T-cell (primary cell): ENCODE measurements at regions not wholly inside any gene's neighbourhood (a gene's known extent, or its start where the extent isn't known, plus 50 kb on each side); places are given as distances from the start of the nearest gene placed in this dataset.

Source experiments
- ATAC-seq, 4 experiments: fragments of 200-7000 bp in 3 of 4; fragments of 150-1000 bp in 1 of 4; cut with Tn5 transposase; replicated peaks in 1 of 4; 1 replicate in 3 of 4; 2 replicates in 1 of 4; pipeline ENCODE4 v1.10.0; 2021; ENCODE audit warnings: moderate library complexity in 3 of 4, mild to moderate bottlenecking in 2 of 4, moderate number of reproducible peaks in 1 of 4
- CTCF ChIA-PET, 2 donors: fragments of 300-600 bp; sonication (Branson Sonifier 250); formaldehyde crosslinking; loops; one replicate each; lab custom pipeline; 2022; ENCODE audit warnings: antibody characterized with exemption in 2 of 2; lab: Charles Lee
- POLR2A ChIA-PET, 2 donors: fragments of 300-600 bp; sonication (Branson Sonifier 250); formaldehyde crosslinking; loops; one replicate each; lab custom pipeline; 2022; ENCODE audit warnings: antibody characterized with exemption in 2 of 2; lab: Charles Lee
- DNase-seq, 35 experiments: peaks; one replicate each; pipeline versions ENCODE4 v3.0.0 to v3.0.0-alpha.2; 2013 to 2023
- H3K27ac ChIP-seq: one replicate; pipeline ENCODE4 v1.5.1; 2013; ENCODE audit warnings: low read length
- H3K27me3 ChIP-seq, 2 experiments: replicated peaks in 1 of 2; 1 replicate in 1 of 2; 2 replicates in 1 of 2; pipeline versions ENCODE4 v1.6.1 to v1.7.0; 2013; ENCODE audit warnings: low read length in 1 of 2, mixed read lengths in 1 of 2; ENCODE audit not compliant: control insufficient read depth in 2 of 2, insufficient read depth in 2 of 2; ENCODE audit errors: extremely low read depth in 1 of 2
- H3K36me3 ChIP-seq, 2 donors: 1 replicate in 1 of 2; 2 replicates in 1 of 2; pipeline versions ENCODE4 v1.6.1 to v1.7.0; 2013; ENCODE audit warnings: low read length in 1 of 2; ENCODE audit not compliant: control insufficient read depth in 2 of 2, insufficient read depth in 1 of 2; ENCODE audit errors: extremely low read depth in 1 of 2
- H3K4me1 ChIP-seq, 2 experiments: 1 replicate in 1 of 2; 2 replicates in 1 of 2; pipeline versions ENCODE4 v1.6.1 to v1.7.0; 2013; ENCODE audit warnings: low read length in 2 of 2, mixed read lengths in 1 of 2; ENCODE audit not compliant: insufficient read depth in 2 of 2, control insufficient read depth in 1 of 2; ENCODE audit errors: extremely low read depth in 1 of 2
- H3K4me3 ChIP-seq, 2 donors: 1 replicate in 1 of 2; 2 replicates in 1 of 2; pipeline versions ENCODE4 v1.5.1 to v1.7.0; 2013; ENCODE audit warnings: mild to moderate bottlenecking in 2 of 2, low read length in 1 of 2, moderate library complexity in 1 of 2; ENCODE audit not compliant: control insufficient read depth in 1 of 2; ENCODE audit errors: extremely low read depth in 1 of 2
- H3K9me3 ChIP-seq: 2 replicates; pipeline ENCODE4 v1.7.0; 2013
- H3K27ac Mint-ChIP-seq, 2 donors: one replicate each; pipeline ENCODE4 v1.8.0; 2020 to 2021; ENCODE audit warnings: mild to moderate bottlenecking in 2 of 2, mixed read lengths in 2 of 2
- H3K27me3 Mint-ChIP-seq, 2 donors: one replicate each; pipeline ENCODE4 v1.8.0; 2021 to 2022; ENCODE audit warnings: mixed read lengths in 2 of 2
- H3K36me3 Mint-ChIP-seq: one replicate; pipeline ENCODE4 v1.8.0; 2021; ENCODE audit warnings: mixed read lengths
- H3K4me1 Mint-ChIP-seq, 3 donors: one replicate each; pipeline ENCODE4 v1.8.0; 2020 to 2022; ENCODE audit warnings: mixed read lengths in 3 of 3, mild to moderate bottlenecking in 1 of 3
- H3K4me3 Mint-ChIP-seq, 3 donors: one replicate each; pipeline ENCODE4 v1.8.0; 2020 to 2022; ENCODE audit warnings: mild to moderate bottlenecking in 3 of 3, mixed read lengths in 3 of 3, moderate library complexity in 3 of 3
- H3K9me3 Mint-ChIP-seq, 3 donors: one replicate each; pipeline ENCODE4 v1.8.0; 2020 to 2022; ENCODE audit warnings: mixed read lengths in 3 of 3
- WGBS: methylation state at CpG from one replicate; pipeline ENCODE4 v1.1.5; 2013; ENCODE audit warnings: missing lambda C conversion rate; ENCODE audit not compliant: insufficient coverage; 5-methylcytosine and 5-hydroxymethylcytosine counted together

DNA sequence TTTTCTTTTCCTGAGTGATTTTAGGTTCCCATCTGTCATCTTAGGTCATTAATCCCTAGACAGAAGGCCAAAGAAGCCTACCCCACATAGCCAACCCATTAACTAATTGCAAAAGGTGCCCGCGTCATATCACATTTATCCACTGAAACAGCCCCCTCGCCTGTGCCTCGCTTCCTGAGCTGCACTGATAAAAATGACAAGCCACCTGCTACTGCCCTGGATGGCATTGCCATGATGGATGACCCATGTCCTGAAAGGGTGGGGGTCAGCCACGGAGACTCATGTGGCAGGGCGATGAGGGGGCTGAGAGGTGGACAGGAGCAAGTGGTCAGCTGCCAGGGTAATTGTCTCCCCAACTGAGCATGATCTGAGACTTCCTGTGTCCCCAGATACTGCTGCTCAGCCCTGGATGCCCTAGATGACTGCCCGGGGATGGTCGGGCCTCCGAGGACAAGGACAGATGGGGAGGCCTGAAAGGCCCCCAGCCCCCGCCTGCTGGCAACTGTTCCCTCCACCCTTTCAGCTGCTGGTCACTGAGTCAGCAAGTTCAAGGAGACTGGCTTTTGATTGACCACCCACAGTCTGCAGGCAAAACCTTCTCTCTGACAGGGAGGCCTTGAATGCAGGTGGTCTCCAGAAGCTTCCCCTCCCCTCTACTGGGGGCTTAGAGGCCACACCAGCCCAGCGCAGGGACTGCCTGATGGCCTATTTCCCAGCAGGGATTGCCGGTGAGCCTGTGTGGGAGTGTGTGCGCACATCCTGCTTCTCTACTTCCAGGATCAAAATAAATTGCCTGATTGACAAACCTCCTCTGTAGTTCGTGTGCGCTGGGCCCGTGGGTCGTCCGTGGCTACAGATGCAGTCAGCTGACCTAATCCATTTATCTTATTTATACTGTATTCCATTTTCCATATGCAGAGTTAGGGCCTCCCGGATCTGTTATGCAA is 496.3 kb downstream of the BCOR start:
- Mint-ChIP-seq H3K4me1 (no peaks in the 10 kb centered on the region), H3K27me3 (peaks cover 0 to 20% of the 10 kb centered on the region in 2 donors), H3K9me3 (no peaks in the 10 kb centered on the region), H3K36me3 (no peaks in the 10 kb centered on the region), H3K4me3 (no peak overlapping the region), H3K27ac (no peak overlapping the region)
- H3K9me3 ChIP-seq = no peaks in the 10 kb centered on the region
- H3K4me3 ChIP-seq = no peak overlapping the region
- H3K36me3 ChIP-seq = no peaks in the 10 kb centered on the region
- DNase-seq (no peak), ATAC-seq (no peak)
- CTCF ChIA-PET = no interaction called here
- peaks cover 0 to 2% of the 10 kb centered on the region in 2 experiments for H3K27me3 ChIP-seq
- POLR2A ChIA-PET = no interaction called here
- no peak overlapping the region for H3K27ac ChIP-seq
- 42% methylated on average over 2 of the region's 19 CpGs for WGBS
- H3K4me1 ChIP-seq = no peaks in the 10 kb centered on the region

DNA sequence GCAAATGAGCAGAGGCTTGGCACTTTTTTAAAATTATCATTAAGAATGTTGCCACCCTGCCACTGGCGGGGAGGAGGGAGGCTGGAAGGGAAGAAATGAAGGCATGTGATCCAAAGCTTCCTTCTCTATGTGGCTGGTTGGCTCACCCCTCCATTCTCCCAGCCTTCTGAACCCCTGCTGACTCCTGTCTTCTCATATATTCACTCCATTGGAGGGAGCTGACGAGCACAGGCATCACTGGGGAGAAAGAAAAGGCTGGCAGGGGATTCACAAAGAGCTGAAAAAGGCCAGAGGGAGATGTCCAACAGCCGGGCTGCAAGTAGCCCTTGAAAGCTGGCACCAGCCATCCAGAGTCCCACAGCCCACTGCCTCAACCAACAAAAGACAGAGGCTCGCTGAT is 495.6 kb downstream of the BCOR start:
- no peak overlapping the region for H3K4me3 Mint-ChIP-seq
- ATAC-seq = no peak
- ChIA-PET POLR2A (no interaction called here), CTCF (no interaction called here)
- H3K36me3 ChIP-seq = no peaks in the 10 kb centered on the region
- peaks cover 0 to 20% of the 10 kb centered on the region in 2 donors for H3K27me3 Mint-ChIP-seq
- no peaks in the 10 kb centered on the region for H3K4me1 ChIP-seq
- H3K9me3 ChIP-seq = no peaks in the 10 kb centered on the region
- no peak overlapping the region for H3K4me3 ChIP-seq
- H3K9me3 Mint-ChIP-seq = no peaks in the 10 kb centered on the region
- DNase-seq = no peak
- H3K4me1 Mint-ChIP-seq = no peaks in the 10 kb centered on the region
- WGBS = no CpG with 5 or more reads among the region's 4 CpGs
- H3K36me3 Mint-ChIP-seq = no peaks in the 10 kb centered on the region
- H3K27me3 ChIP-seq = peaks cover 0 to 2% of the 10 kb centered on the region in 2 experiments
- H3K27ac ChIP-seq = no peak overlapping the region
- no peak overlapping the region for H3K27ac Mint-ChIP-seq

DNA sequence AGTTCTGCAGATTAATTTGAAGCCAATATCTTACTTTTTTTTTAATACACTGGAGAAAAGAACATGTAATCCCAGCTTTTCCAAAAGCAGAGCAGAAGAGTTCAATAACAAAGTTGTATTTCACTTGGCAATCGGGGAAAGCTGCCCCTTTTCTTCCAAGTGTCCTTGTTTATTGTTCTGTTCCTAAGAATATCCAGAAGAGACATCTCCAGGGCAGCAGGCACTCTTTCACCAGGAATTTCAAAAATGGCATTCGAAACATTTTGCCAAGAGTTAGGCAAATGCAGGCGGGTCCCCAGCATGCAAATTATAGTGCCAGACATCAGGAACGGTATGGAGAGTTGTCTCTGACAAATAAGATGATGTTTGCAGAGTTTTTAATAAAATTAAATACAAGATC is 494.5 kb downstream of the BCOR start:
- H3K9me3 Mint-ChIP-seq = no peaks in the 10 kb centered on the region
- Histone ChIP-seq H3K36me3 (no peaks in the 10 kb centered on the region), H3K4me3 (no peak overlapping the region), H3K27me3 (peaks cover 0 to 2% of the 10 kb centered on the region in 2 experiments), H3K9me3 (no peaks in the 10 kb centered on the region), H3K4me1 (no peaks in the 10 kb centered on the region), H3K27ac (no peak overlapping the region)
- no peaks in the 10 kb centered on the region for H3K4me1 Mint-ChIP-seq
- POLR2A ChIA-PET = no interaction called here
- H3K27me3 Mint-ChIP-seq = peaks cover 0 to 20% of the 10 kb centered on the region in 2 donors
- no CpG with 5 or more reads among the region's 4 CpGs for WGBS
- CTCF ChIA-PET = no interaction called here
- no peak overlapping the region for H3K4me3 Mint-ChIP-seq
- H3K36me3 Mint-ChIP-seq = no peaks in the 10 kb centered on the region
- no peak overlapping the region for H3K27ac Mint-ChIP-seq
- DNase-seq (no peak), ATAC-seq (no peak)

DNA sequence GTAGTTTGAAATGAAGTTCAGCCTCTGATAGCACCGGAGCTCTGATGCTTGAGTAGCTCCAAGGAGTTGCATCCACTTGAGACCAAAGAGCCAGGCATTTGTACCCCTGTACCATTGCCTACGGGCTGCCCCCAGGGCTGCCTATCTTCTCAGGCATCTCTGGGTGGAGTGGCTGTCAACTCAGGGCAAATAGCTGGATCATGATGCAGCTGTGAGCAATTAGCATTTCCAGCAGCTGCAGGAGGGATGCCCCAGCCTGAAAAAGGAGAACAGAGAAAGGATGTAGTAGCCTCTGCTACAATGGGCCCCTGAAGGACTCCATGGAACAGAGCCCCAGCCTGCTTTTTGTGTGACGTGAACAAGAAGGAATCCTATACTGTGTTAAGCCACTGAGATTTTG is 492.6 kb downstream of the BCOR start:
- DNase-seq (no peak), ATAC-seq (no peak)
- Histone ChIP-seq H3K27ac (no peak overlapping the region), H3K36me3 (no peaks in the 10 kb centered on the region), H3K9me3 (no peaks in the 10 kb centered on the region), H3K27me3 (peaks cover 0 to 2% of the 10 kb centered on the region in 2 experiments), H3K4me1 (no peaks in the 10 kb centered on the region), H3K4me3 (no peak overlapping the region)
- Mint-ChIP-seq H3K27me3 (peaks cover 0 to 24% of the 10 kb centered on the region in 2 donors), H3K27ac (no peak overlapping the region), H3K9me3 (no peaks in the 10 kb centered on the region), H3K4me1 (no peaks in the 10 kb centered on the region), H3K4me3 (no peak overlapping the region), H3K36me3 (no peaks in the 10 kb centered on the region)
- ChIA-PET POLR2A (no interaction called here), CTCF (no interaction called here)
- no CpG with 5 or more reads among the region's 3 CpGs for whole genome bisulfite sequencing

DNA sequence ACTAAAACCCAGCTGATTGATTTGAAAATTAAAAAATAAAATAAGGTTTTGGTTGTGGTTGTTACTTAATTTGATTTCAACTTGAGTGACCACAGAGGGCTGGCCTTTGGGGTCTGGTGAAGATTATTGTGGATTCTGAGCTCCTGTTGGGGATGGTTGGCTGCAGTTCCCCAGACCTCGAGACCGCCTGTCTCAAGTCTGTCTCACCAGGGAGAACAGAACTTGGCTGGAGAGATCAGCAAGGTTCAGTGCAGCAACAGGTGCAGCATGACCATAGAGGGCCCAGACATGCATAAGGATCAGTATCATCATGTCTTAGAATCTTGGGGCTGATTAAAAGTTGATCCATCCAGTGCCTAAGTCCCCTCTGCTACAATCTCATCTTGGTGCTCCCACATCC is 491.9 kb downstream of the BCOR start:
- ChIA-PET CTCF (no interaction called here), POLR2A (no interaction called here)
- Mint-ChIP-seq H3K9me3 (no peaks in the 10 kb centered on the region), H3K27me3 (peaks cover 0 to 24% of the 10 kb centered on the region in 2 donors), H3K27ac (no peak overlapping the region), H3K36me3 (no peaks in the 10 kb centered on the region), H3K4me1 (no peaks in the 10 kb centered on the region), H3K4me3 (no peak overlapping the region)
- ATAC-seq (no peak), DNase-seq (no peak)
- Histone ChIP-seq H3K4me1 (no peaks in the 10 kb centered on the region), H3K4me3 (no peak overlapping the region), H3K27me3 (peaks cover 0 to 2% of the 10 kb centered on the region in 2 experiments), H3K9me3 (no peaks in the 10 kb centered on the region), H3K36me3 (no peaks in the 10 kb centered on the region), H3K27ac (no peak overlapping the region)
- WGBS = 60% methylated on average over 2 of the region's 2 CpGs

DNA sequence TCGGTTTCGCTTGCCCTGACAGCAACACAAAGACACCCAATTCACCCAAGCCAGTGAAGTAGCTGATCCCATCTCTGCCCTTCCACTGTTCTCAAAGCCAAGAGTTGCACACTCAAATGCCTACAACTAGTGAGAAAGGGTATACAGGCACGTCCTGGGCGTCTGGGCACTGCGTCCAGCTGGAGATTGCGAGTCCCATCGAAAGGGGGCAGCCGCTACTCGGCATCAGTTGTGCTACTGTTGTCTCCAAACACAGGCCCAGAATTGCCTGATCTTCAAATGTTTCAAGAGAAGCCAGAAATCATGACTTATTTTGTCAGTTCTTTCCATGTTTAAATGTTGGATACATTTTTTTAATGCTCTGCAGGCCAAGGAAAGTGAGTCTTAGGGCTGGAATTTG is 487.8 kb downstream of the BCOR start:
- POLR2A ChIA-PET = no interaction called here
- CTCF ChIA-PET = no interaction called here
- H3K27ac ChIP-seq = no peak overlapping the region
- no peaks in the 10 kb centered on the region for H3K36me3 Mint-ChIP-seq
- peaks cover 0 to 24% of the 10 kb centered on the region in 2 donors for H3K27me3 Mint-ChIP-seq
- peaks cover 8 to 18% (median 15%) of the 10 kb centered on the region in 3 donors for H3K4me1 Mint-ChIP-seq
- peaks cover 0 to 15% of the 10 kb centered on the region in 2 experiments for H3K27me3 ChIP-seq
- no peaks in the 10 kb centered on the region for H3K9me3 Mint-ChIP-seq
- peaks cover 0 to 14% of the 10 kb centered on the region in 2 experiments for H3K4me1 ChIP-seq
- no peaks in the 10 kb centered on the region for H3K9me3 ChIP-seq
- no peak overlapping the region for H3K4me3 ChIP-seq
- no peak for ATAC-seq
- no peak overlapping the region for H3K4me3 Mint-ChIP-seq
- H3K36me3 ChIP-seq = no peaks in the 10 kb centered on the region
- WGBS = no CpG with 5 or more reads among the region's 9 CpGs
- H3K27ac Mint-ChIP-seq = no peak overlapping the region
- no peak for DNase-seq
